ENCODE measurements at regions not wholly inside any gene's neighbourhood (a gene's known extent, or its start where the extent isn't known, plus 50 kb on each side); places are given as distances from the start of the nearest gene placed in this dataset.

GRCh38 chr3:127495821-127496655 lies 94.5 kb downstream of the TPRA1 start:
- H3K36me3 ChIP-seq (ENCODE audit: control insufficient read depth, insufficient read depth, low read length): no peaks in the 10 kb centered on the region
- Mint-ChIP-seq H3K36me3 (ENCODE audit: insufficient read depth, unreplicated experiment) (no peaks in the 10 kb centered on the region), H3K27me3 (ENCODE audit: insufficient read depth, unreplicated experiment) (peaks cover 16% of the 10 kb centered on the region), H3K4me3 (ENCODE audit: unreplicated experiment) (no peak overlapping the region), H3K4me1 (ENCODE audit: low read depth, unreplicated experiment) (no peaks in the 10 kb centered on the region), H3K27ac (ENCODE audit: unreplicated experiment) (no peak overlapping the region), H3K9me3 (ENCODE audit: unreplicated experiment) (peaks cover 9% of the 10 kb centered on the region)
- H3K4me3 ChIP-seq (ENCODE audit: low read depth, low read length): no peak overlapping the region
- BruUV-seq (replicated peaks): no TSS peak
- ChIA-PET POLR2A (no interaction called here), CTCF (no interaction called here)
- H3K27me3 ChIP-seq (replicated peaks; ENCODE audit: control insufficient read depth, insufficient read depth, low read length): no peaks in the 10 kb centered on the region
- intact Hi-C loops (cut with micrococcal nuclease; ENCODE audit: unreplicated experiment): no loop called here
- no peaks in the 10 kb centered on the region for H3K4me1 ChIP-seq
- no peak for TF ChIP-seq CTCF (IDR thresholded peaks at IDR 0.05; ENCODE audit: insufficient read depth in 1 of 2, low read depth in 1 of 2, low read length in 1 of 2, severe bottlenecking in 1 of 2, unreplicated experiment in 1 of 2)
- H3K9me3 ChIP-seq: peaks cover 4% of the 10 kb centered on the region; the same call in 1 of the 2 replicates
- no peak for DNase-seq

GRCh38 chr3:127493924-127494646 lies 96.4 kb downstream of the TPRA1 start:
- H3K36me3 Mint-ChIP-seq (ENCODE audit: insufficient read depth, unreplicated experiment): no peaks in the 10 kb centered on the region
- Histone ChIP-seq H3K27me3 (replicated peaks; ENCODE audit: control insufficient read depth, insufficient read depth, low read length) (no peaks in the 10 kb centered on the region), H3K4me1 (no peaks in the 10 kb centered on the region), H3K4me3 (ENCODE audit: low read depth, low read length) (no peak overlapping the region), H3K36me3 (ENCODE audit: control insufficient read depth, insufficient read depth, low read length) (no peaks in the 10 kb centered on the region), H3K9me3 (no peaks in the 10 kb centered on the region)
- no peaks in the 10 kb centered on the region for H3K9me3 Mint-ChIP-seq (ENCODE audit: unreplicated experiment)
- ChIA-PET CTCF (no interaction called here), POLR2A (interaction anchor here (0.6 kb wide), 1 partner anchor 146 kb away, joined by 3 read pairs; no protein-coding TSS in a partner anchor)
- DNase-seq: no peak
- no peaks in the 10 kb centered on the region for H3K4me1 Mint-ChIP-seq (ENCODE audit: low read depth, unreplicated experiment)
- no peak overlapping the region for H3K27ac Mint-ChIP-seq (ENCODE audit: unreplicated experiment)
- intact Hi-C loops (cut with micrococcal nuclease; ENCODE audit: unreplicated experiment): no loop called here
- no TSS peak for BruUV-seq (replicated peaks)
- H3K4me3 Mint-ChIP-seq (ENCODE audit: unreplicated experiment): no peak overlapping the region
- no peak for TF ChIP-seq CTCF (IDR thresholded peaks at IDR 0.05; ENCODE audit: insufficient read depth in 1 of 2, low read depth in 1 of 2, low read length in 1 of 2, severe bottlenecking in 1 of 2, unreplicated experiment in 1 of 2)
- H3K27me3 Mint-ChIP-seq (ENCODE audit: insufficient read depth, unreplicated experiment): peaks cover 13% of the 10 kb centered on the region

- H3K4me3 ChIP-seq (ENCODE audit: low read depth, low read length): no peak overlapping the region
- no peak for DNase-seq
- H3K36me3 ChIP-seq (ENCODE audit: control insufficient read depth, insufficient read depth, low read length): no peaks in the 10 kb centered on the region
- BruUV-seq (replicated peaks): no TSS peak
- Mint-ChIP-seq H3K9me3 (ENCODE audit: unreplicated experiment) (no peaks in the 10 kb centered on the region), H3K27ac (ENCODE audit: unreplicated experiment) (no peak overlapping the region), H3K36me3 (ENCODE audit: insufficient read depth, unreplicated experiment) (no peaks in the 10 kb centered on the region), H3K4me3 (ENCODE audit: unreplicated experiment) (no peak overlapping the region), H3K27me3 (ENCODE audit: insufficient read depth, unreplicated experiment) (peaks cover 12% of the 10 kb centered on the region), H3K4me1 (ENCODE audit: low read depth, unreplicated experiment) (no peaks in the 10 kb centered on the region)
- no peak for TF ChIP-seq CTCF (IDR thresholded peaks at IDR 0.05; ENCODE audit: insufficient read depth in 1 of 2, low read depth in 1 of 2, low read length in 1 of 2, severe bottlenecking in 1 of 2, unreplicated experiment in 1 of 2)
- ChIA-PET POLR2A (no interaction called here), CTCF (no interaction called here)
- intact Hi-C loops (cut with micrococcal nuclease; ENCODE audit: unreplicated experiment): no loop called here
- H3K4me1 ChIP-seq: no peaks in the 10 kb centered on the region
- H3K27me3 ChIP-seq (replicated peaks; ENCODE audit: control insufficient read depth, insufficient read depth, low read length): no peaks in the 10 kb centered on the region
- no peaks in the 10 kb centered on the region for H3K9me3 ChIP-seq
Measured at GRCh38 chr3:127492426-127492825, 98.1 kb downstream of the TPRA1 start.

Data from Caco-2 (cell line).